Heart left ventricle (tissue), 13 donors: ENCODE measurements at regions not wholly inside any gene's neighbourhood (a gene's known extent, or its start where the extent isn't known, plus 50 kb on each side); places are given as distances from the start of the nearest gene placed in this dataset.

Experiments used
- CTCF ChIP-seq, 12 donors: fragments of 200-600 bp; sonication (generic) in 4 of 12; IDR thresholded peaks; one replicate each; pipeline versions ENCODE4 v1.5.0 to v1.8.0; 2018 to 2022; ENCODE audit warnings: antibody characterized with exemption in 12 of 12, mild to moderate bottlenecking in 5 of 12
- POLR2A ChIP-seq, 2 donors: fragments of 450-650 bp; IDR thresholded peaks; one replicate each; pipeline ENCODE4 v1.6.1; 2017; ENCODE audit warnings: antibody characterized with exemption in 2 of 2, mild to moderate bottlenecking in 2 of 2, moderate library complexity in 2 of 2
- donor health status: ischemic (EF 13 %, LVEDD 7.1; RV severe dilation, severe dysfunction).
- donor health status: DM: no; HTN: yes; CAD: no.
- donor health status: DM: no; HTN: no; CAD: no.
- donor health status: ischemic (EF 25% LVEDD 6.9; RV normal size, moderate dysfunction).
- donor health status: ischemic (EF 25% LVEDD 5.7; RV mildly dilated, moderate dysfunction).
- donor health status: ischemic (EF 35%, LVEDD 5.7; RV mildly dilated, moderate dysfunction).
- donor health status: nonischemic (EF 11% LVEDD 7.7; RV severe dilation, severe dysfunction).
- donor health status: DM: yes; HTN: yes; CAD: no.
- donor health status: PGD.
- donor health status: ischemic (EF 29% LVEDD 5.4; RV normal size, mild dysfunction).
- donor health status: nonischemic (EF 23%, LVEDD 6.1; RV moderate dilation, normal function).

GRCh38 chr12:84470361-84470760, 442.2 kb downstream of the SLC6A15 start:
- no peak for TF ChIP-seq POLR2A (IDR thresholded peaks at IDR 0.05)
- no peak for TF ChIP-seq CTCF (IDR thresholded peaks at IDR 0.05)
